ENCODE measurements at regions not wholly inside any gene's neighbourhood (a gene's known extent, or its start where the extent isn't known, plus 50 kb on each side); places are given as distances from the start of the nearest gene placed in this dataset.

DNA sequence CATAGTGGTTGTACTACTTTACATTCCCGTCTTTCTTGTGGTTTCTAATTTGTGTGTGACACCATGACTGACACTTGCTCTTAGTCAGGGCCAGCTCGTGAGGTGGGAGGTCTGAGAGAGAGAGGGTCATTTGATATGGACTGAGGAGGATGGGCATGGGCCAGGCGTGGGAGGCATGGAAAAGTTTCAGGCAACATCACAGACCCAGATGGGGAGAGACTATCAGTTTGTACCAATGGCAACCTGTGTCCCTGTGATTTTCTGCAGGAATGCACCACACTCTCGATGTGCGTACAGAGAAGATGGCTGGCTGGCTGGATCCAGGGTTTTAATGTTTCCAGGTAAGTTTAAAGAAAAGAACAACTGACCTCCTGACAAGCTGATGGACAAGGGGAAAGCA lies 273.6 kb downstream of the CYRIA start:
- no peak overlapping the region for H2AFZ ChIP-seq (ENCODE audit: low read length)
- H3K27me3 ChIP-seq (ENCODE audit: insufficient read depth, low read length), result no peaks in the 10 kb centered on the region
- no peak overlapping the region for H2AK5ac ChIP-seq (ENCODE audit: insufficient read length, low read length)
- no peak overlapping the region for H3K56ac ChIP-seq (ENCODE audit: insufficient read length, low read depth, low read length)
- no peak overlapping the region for H3K18ac ChIP-seq (ENCODE audit: insufficient read length, low read depth, low read length)
- Mint-ChIP-seq H3K36me3 (ENCODE audit: insufficient read depth in 1 of 3, low read depth in 3 of 3) (no peaks in the 10 kb centered on the region), H3K4me1 (no peaks in the 10 kb centered on the region), H3K4me3 (no peak overlapping the region; a peak in 1 of 5 replicates), H3K27ac (no peak overlapping the region), H3K9me3 (no peaks in the 10 kb centered on the region), H3K27me3 (ENCODE audit: low read depth) (0 out of 2 replicates have a peak, but pooled peaks cover 2% of the 10 kb centered on the region)
- no peak overlapping the region for H2BK5ac ChIP-seq (ENCODE audit: insufficient read length, low read length)
- no CpG with 5 or more reads among the region's 5 CpGs for WGBS (ENCODE audit: extremely low coverage, insufficient read length, low lambda C conversion rate)
- H4K91ac ChIP-seq (ENCODE audit: insufficient read length, low read depth, low read length), result no peak overlapping the region
- H3K9ac ChIP-seq (ENCODE audit: extremely low read depth, insufficient read length, low read length), result no peak overlapping the region
- no peak overlapping the region for H4K5ac ChIP-seq (ENCODE audit: insufficient read length, low read depth, low read length)
- DNase-seq, result no peak
- no peaks in the 10 kb centered on the region for H4K20me1 ChIP-seq (ENCODE audit: control insufficient read depth, insufficient read depth, insufficient read length)
- no peak overlapping the region for H3K23ac ChIP-seq (ENCODE audit: insufficient read length, low read depth, low read length)
- H3K79me1 ChIP-seq (ENCODE audit: insufficient read depth, low read depth, low read length, poor library complexity, severe bottlenecking), result no peaks in the 10 kb centered on the region
- no peak overlapping the region for H2BK120ac ChIP-seq (ENCODE audit: low read depth, low read length, poor library complexity, severe bottlenecking)
- H3K4me2 ChIP-seq (ENCODE audit: insufficient read depth, insufficient read length, low read length), result no peak overlapping the region
- TF ChIP-seq, protein P1, sequence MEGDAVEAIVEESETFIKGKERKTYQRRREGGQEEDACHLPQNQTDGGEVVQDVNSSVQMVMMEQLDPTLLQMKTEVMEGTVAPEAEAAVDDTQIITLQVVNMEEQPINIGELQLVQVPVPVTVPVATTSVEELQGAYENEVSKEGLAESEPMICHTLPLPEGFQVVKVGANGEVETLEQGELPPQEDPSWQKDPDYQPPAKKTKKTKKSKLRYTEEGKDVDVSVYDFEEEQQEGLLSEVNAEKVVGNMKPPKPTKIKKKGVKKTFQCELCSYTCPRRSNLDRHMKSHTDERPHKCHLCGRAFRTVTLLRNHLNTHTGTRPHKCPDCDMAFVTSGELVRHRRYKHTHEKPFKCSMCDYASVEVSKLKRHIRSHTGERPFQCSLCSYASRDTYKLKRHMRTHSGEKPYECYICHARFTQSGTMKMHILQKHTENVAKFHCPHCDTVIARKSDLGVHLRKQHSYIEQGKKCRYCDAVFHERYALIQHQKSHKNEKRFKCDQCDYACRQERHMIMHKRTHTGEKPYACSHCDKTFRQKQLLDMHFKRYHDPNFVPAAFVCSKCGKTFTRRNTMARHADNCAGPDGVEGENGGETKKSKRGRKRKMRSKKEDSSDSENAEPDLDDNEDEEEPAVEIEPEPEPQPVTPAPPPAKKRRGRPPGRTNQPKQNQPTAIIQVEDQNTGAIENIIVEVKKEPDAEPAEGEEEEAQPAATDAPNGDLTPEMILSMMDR (conservative IDR thresholded peaks at IDR 0.05), result no peak
- no peak overlapping the region for H3T11ph ChIP-seq (ENCODE audit: low read length)
- H3K27ac ChIP-seq (ENCODE audit: insufficient read length, low read depth, low read length), result no peak overlapping the region
- no peak overlapping the region for H2BK15ac ChIP-seq (ENCODE audit: low read depth, low read length)
- no peaks in the 10 kb centered on the region for H3K79me2 ChIP-seq (ENCODE audit: insufficient read depth, low read length)
- H3K4me1 ChIP-seq (ENCODE audit: insufficient read depth, low read length), result no peaks in the 10 kb centered on the region
- H3K14ac ChIP-seq (ENCODE audit: insufficient read depth, low read length), result no peak overlapping the region
- no peak overlapping the region for H2BK20ac ChIP-seq (ENCODE audit: low read depth, low read length, poor library complexity, severe bottlenecking)
- H2BK12ac ChIP-seq (ENCODE audit: insufficient read length, low read depth, low read length), result no peak overlapping the region
- no peaks in the 10 kb centered on the region for H3K23me2 ChIP-seq (ENCODE audit: insufficient read length, low read depth, low read length, poor library complexity, severe bottlenecking)
- no peak overlapping the region for H3K4ac ChIP-seq (ENCODE audit: low read depth, low read length)
- no peaks in the 10 kb centered on the region for H3K9me3 ChIP-seq (ENCODE audit: control insufficient read depth, low read depth, low read length)
- H4K8ac ChIP-seq (replicated peaks; ENCODE audit: insufficient read length, low read depth, low read length), result no peak overlapping the region

Data from H9 (cell line).